ENCODE measurements at regions not wholly inside any gene's neighbourhood (a gene's known extent, or its start where the extent isn't known, plus 50 kb on each side); places are given as distances from the start of the nearest gene placed in this dataset.

- DNase-seq (ENCODE audit: low spot score): no peak
These were observed 372.5 kb downstream of the ADAMTS20 start for GRCh38 chr12:43179486-43179885.

GRCh38 chr12:43177276-43177675, 374.7 kb downstream of the ADAMTS20 start:
- DNase-seq (ENCODE audit: low spot score): no peak

GRCh38 chr12:43169115-43169681, 382.8 kb downstream of the ADAMTS20 start:
- no peak for DNase-seq (ENCODE audit: low spot score)

GRCh38 chr12:43167691-43168090, 384.3 kb downstream of the ADAMTS20 start:
- no peak for DNase-seq (ENCODE audit: low spot score)

- no peak for DNase-seq (ENCODE audit: low spot score)
These were observed 386.7 kb downstream of the ADAMTS20 start for GRCh38 chr12:43165351-43165750.

- no peak for DNase-seq (ENCODE audit: low spot score)
These were observed 389.9 kb downstream of the ADAMTS20 start for GRCh38 chr12:43162138-43162537.

- DNase-seq (ENCODE audit: low spot score): no peak
These were observed 392.5 kb downstream of the ADAMTS20 start for GRCh38 chr12:43159506-43159905.

- no peak for DNase-seq (ENCODE audit: low spot score)
These were observed 393.9 kb downstream of the ADAMTS20 start for GRCh38 chr12:43158126-43158525.

GRCh38 chr12:43155376-43155775, 396.6 kb downstream of the ADAMTS20 start:
- no peak for DNase-seq (ENCODE audit: low spot score)

GRCh38 chr12:43154498-43155045, 397.4 kb downstream of the ADAMTS20 start:
- DNase-seq (ENCODE audit: low spot score): no peak

- DNase-seq (ENCODE audit: low spot score): no peak
These were observed 400.5 kb downstream of the ADAMTS20 start for GRCh38 chr12:43151441-43151981.

GRCh38 chr12:43148691-43149090, 403.3 kb downstream of the ADAMTS20 start:
- DNase-seq (ENCODE audit: low spot score): no peak

- DNase-seq (ENCODE audit: low spot score): no peak
These were observed 404.1 kb downstream of the ADAMTS20 start for GRCh38 chr12:43147878-43148277.

- DNase-seq (ENCODE audit: low spot score): no peak
These were observed 406.5 kb downstream of the ADAMTS20 start for GRCh38 chr12:43145481-43145880.

GRCh38 chr12:43143278-43143677, 408.7 kb downstream of the ADAMTS20 start:
- no peak for DNase-seq (ENCODE audit: low spot score)

- no peak for DNase-seq (ENCODE audit: low spot score)
These were observed 419.7 kb downstream of the ADAMTS20 start for GRCh38 chr12:43132291-43132690.

GRCh38 chr12:43131301-43131700, 420.7 kb downstream of the ADAMTS20 start:
- DNase-seq (ENCODE audit: low spot score): no peak

GRCh38 chr12:43127886-43128549, 424.0 kb downstream of the ADAMTS20 start:
- no peak for DNase-seq (ENCODE audit: low spot score)

GRCh38 chr12:43126652-43127375, 425.2 kb downstream of the ADAMTS20 start:
- no peak for DNase-seq (ENCODE audit: low spot score)

- DNase-seq (ENCODE audit: low spot score): no peak
These were observed 428.5 kb downstream of the ADAMTS20 start for GRCh38 chr12:43123461-43123860.

GRCh38 chr12:43120150-43120549, 431.9 kb downstream of the ADAMTS20 start:
- DNase-seq (ENCODE audit: low spot score): no peak

- DNase-seq (ENCODE audit: low spot score): no peak
These were observed 433.1 kb downstream of the ADAMTS20 start for GRCh38 chr12:43118881-43119280.

GRCh38 chr12:43118234-43118633, 433.8 kb downstream of the ADAMTS20 start:
- DNase-seq (ENCODE audit: low spot score): no peak

All from LoVo (cell line).